Adrenal gland (tissue), 9 donors: ENCODE measurements at regions not wholly inside any gene's neighbourhood (a gene's known extent, or its start where the extent isn't known, plus 50 kb on each side); places are given as distances from the start of the nearest gene placed in this dataset.

Experiments used
- DNase-seq, 7 donors: peaks; one replicate each; pipeline ENCODE4 v3.0.0-alpha.2; 2019 to 2020
- H3K27ac ChIP-seq, 5 donors: fragments of 200-600 bp; sonication (generic) in 4 of 5; 1 replicate in 3 of 5; 2 replicates in 2 of 5; pipeline versions ENCODE4 v1.5.1 to v1.8.0; 2016 to 2020; ENCODE audit warnings: mild to moderate bottlenecking in 1 of 5
- H3K27me3 ChIP-seq: fragments of 200-600 bp; 2 replicates; pipeline ENCODE4 v1.8.0; 2021
- H3K36me3 ChIP-seq, 2 donors: fragments of 200-600 bp; replicated peaks in 1 of 2; 1 replicate in 1 of 2; 2 replicates in 1 of 2; pipeline versions ENCODE4 v1.5.1 to v1.8.0; 2018 to 2022
- H3K4me1 ChIP-seq, 2 donors: fragments of 200-600 bp; replicated peaks in 1 of 2; 1 replicate in 1 of 2; 2 replicates in 1 of 2; pipeline versions ENCODE4 v1.5.1 to v1.8.0; 2018 to 2021
- H3K4me3 ChIP-seq, 4 donors: fragments of 200-600 bp; sonication (generic) in 3 of 4; one replicate each; pipeline ENCODE4 v1.5.1; 2016 to 2018
- H3K9me3 ChIP-seq, 3 donors: fragments of 200-600 bp; sonication (generic) in 1 of 3; replicated peaks in 1 of 3; 1 replicate in 2 of 3; 2 replicates in 1 of 3; pipeline versions ENCODE4 v1.5.1 to v1.8.0; 2016 to 2021
- CTCF ChIP-seq, 6 experiments: fragments of 450-650 bp in 4 of 6; fragments of 200-600 bp in 2 of 6; sonication (generic) in 1 of 6; IDR thresholded peaks; 1 replicate in 5 of 6; 2 replicates in 1 of 6; pipeline versions ENCODE4 v1.5.1 to v1.8.0; 2016 to 2021; ENCODE audit warnings: antibody characterized with exemption in 6 of 6, mild to moderate bottlenecking in 2 of 6, moderate library complexity in 1 of 6
- POLR2A ChIP-seq, 2 donors: fragments of 450-650 bp; IDR thresholded peaks; one replicate each; pipeline ENCODE4 v1.6.1; 2017; ENCODE audit warnings: antibody characterized with exemption in 2 of 2, mild to moderate bottlenecking in 2 of 2, moderate library complexity in 1 of 2
- WGBS, 4 donors: extraction: QIAGEN DNeasy Blood & Tissue Kit in 2 of 4; methylation state at CpG; one replicate each; pipeline versions ENCODE4 v1.1.5 to v1.1.7; 2013 to 2017; 5-methylcytosine and 5-hydroxymethylcytosine counted together
- intact Hi-C, 2 donors: fragments of 100-400 bp; cut with DNase I; formaldehyde crosslinking; loops; one replicate each; pipeline versions ENCODE4 v1.14.1 to v1.15.0; 2022 to 2023
- donor health status: healthy with polysubstance abuse.
- donor health status: Bipolar disorder and iron deficiency.
- donor health status: DM: yes; HTN: yes; CAD: no.
- donor health status: DM: no; HTN: no; CAD: no.
- donor health status: DM: no; HTN: no; CAD: no.

- Histone ChIP-seq H3K9me3 (no peaks in the 10 kb centered on the region), H3K4me1 (no peaks in the 10 kb centered on the region), H3K4me3 (no peak overlapping the region), H3K27me3 (no peaks in the 10 kb centered on the region), H3K27ac (no peak overlapping the region), H3K36me3 (no peaks in the 10 kb centered on the region)
- DNase-seq, result no peak
- intact Hi-C loops, result no loop called here
- TF ChIP-seq CTCF (IDR thresholded peaks at IDR 0.05), result no peak
- no peak for TF ChIP-seq POLR2A (IDR thresholded peaks at IDR 0.05)
- 53 to 75% (median 74%) methylated on average over 4 of the region's 4 CpGs for WGBS, 4 donors
Measured at GRCh38 chr12:46917821-46918220, 92.0 kb upstream of the SLC38A4 start.

- no peak overlapping the region for H3K4me3 ChIP-seq
- DNase-seq, result no peak
- intact Hi-C loops, result no loop called here
- TF ChIP-seq POLR2A (IDR thresholded peaks at IDR 0.05) (no peak), CTCF (IDR thresholded peaks at IDR 0.05) (no peak)
- no peaks in the 10 kb centered on the region for H3K36me3 ChIP-seq
- no peaks in the 10 kb centered on the region for H3K27me3 ChIP-seq
- 85 to 92% (median 87%) methylated on average over 9 of the region's 9 CpGs for WGBS, 4 donors
- no peaks in the 10 kb centered on the region for H3K9me3 ChIP-seq
- H3K4me1 ChIP-seq, result no peaks in the 10 kb centered on the region
- no peak overlapping the region for H3K27ac ChIP-seq
Measured at GRCh38 chr12:46918631-46919030, 92.8 kb upstream of the SLC38A4 start.

GRCh38 chr12:46919666-46920400, 94.0 kb upstream of the SLC38A4 start:
- intact Hi-C loops, result no loop called here
- no peak for DNase-seq
- Histone ChIP-seq H3K27me3 (no peaks in the 10 kb centered on the region), H3K36me3 (no peaks in the 10 kb centered on the region), H3K4me3 (no peak overlapping the region), H3K9me3 (no peaks in the 10 kb centered on the region), H3K4me1 (no peaks in the 10 kb centered on the region), H3K27ac (no peak overlapping the region)
- WGBS, 4 donors, result 81 to 89% (median 85%) methylated on average over 9 of the region's 9 CpGs
- TF ChIP-seq CTCF (IDR thresholded peaks at IDR 0.05), result no peak
- no peak for TF ChIP-seq POLR2A (IDR thresholded peaks at IDR 0.05)

GRCh38 chr12:46920499-46920898, 94.7 kb upstream of the SLC38A4 start:
- Histone ChIP-seq H3K4me3 (no peak overlapping the region), H3K9me3 (no peaks in the 10 kb centered on the region), H3K4me1 (no peaks in the 10 kb centered on the region), H3K36me3 (no peaks in the 10 kb centered on the region), H3K27me3 (no peaks in the 10 kb centered on the region), H3K27ac (no peak overlapping the region)
- DNase-seq, result no peak
- WGBS, 4 donors, result 93 to 97% (median 95%) methylated on average over 1 of the region's 1 CpG
- TF ChIP-seq POLR2A (IDR thresholded peaks at IDR 0.05) (no peak), CTCF (IDR thresholded peaks at IDR 0.05) (no peak)
- intact Hi-C loops, result no loop called here
